A673 (cell line): ENCODE measurements at regions not wholly inside any gene's neighbourhood (a gene's known extent, or its start where the extent isn't known, plus 50 kb on each side); places are given as distances from the start of the nearest gene placed in this dataset.

Source experiments
- CTCF ChIP-seq: fragments of 300-800, 200-600 bp; sonication (generic); conservative IDR thresholded peaks from 2 replicates; pipeline ENCODE4 v1.5.1; 2017; ENCODE audit warnings: low read depth, mild to moderate bottlenecking, antibody characterized with exemption, low read length, moderate library complexity, mixed read lengths
- EZH2 ChIP-seq: fragments of 200-600 bp; sonication (generic); IDR thresholded peaks from 2 replicates; pipeline ENCODE4 v1.6.1; 2017; ENCODE audit warnings: borderline replicate concordance, low read depth, mild to moderate bottlenecking, mixed read lengths, antibody characterized with exemption, low read length; ENCODE audit not compliant: poor library complexity, severe bottlenecking

GRCh38 chrX:21014326-21014725, 359.9 kb upstream of the CNKSR2 start:
- TF ChIP-seq CTCF (no peak), EZH2 (no peak)
